Posterior cingulate gyrus (tissue), 11 donors: ENCODE measurements at regions not wholly inside any gene's neighbourhood (a gene's known extent, or its start where the extent isn't known, plus 50 kb on each side); places are given as distances from the start of the nearest gene placed in this dataset.
"Not testable (repeated sequence)": the region's sequence is repeated elsewhere in the genome, so short reads cannot be mapped to it uniquely, and the experiment has no call there.

Experiments used
- DNase-seq, 10 donors: peaks; one replicate each; pipeline versions ENCODE4 v3.0.0 to v3.0.0-alpha.2; 2020 to 2021; ENCODE audit warnings: mixed read lengths in 3 of 10
- intact Hi-C: fragments of 100-400 bp; cut with DNase I; formaldehyde crosslinking; loops from one replicate; pipeline ENCODE4 v1.15.1; 2023

GRCh38 chr14:106083082-106083481 is 556.7 kb downstream of the TMEM121 start:
- intact Hi-C loops = no loop called here
- DNase-seq = no peak

GRCh38 chr14:106087837-106088236 is 561.5 kb downstream of the TMEM121 start:
- intact Hi-C loops = no loop called here
- DNase-seq = no peak

GRCh38 chr14:106088860-106089259 is 562.5 kb downstream of the TMEM121 start:
- DNase-seq, intact Hi-C loops: not testable (repeated sequence)

DNA sequence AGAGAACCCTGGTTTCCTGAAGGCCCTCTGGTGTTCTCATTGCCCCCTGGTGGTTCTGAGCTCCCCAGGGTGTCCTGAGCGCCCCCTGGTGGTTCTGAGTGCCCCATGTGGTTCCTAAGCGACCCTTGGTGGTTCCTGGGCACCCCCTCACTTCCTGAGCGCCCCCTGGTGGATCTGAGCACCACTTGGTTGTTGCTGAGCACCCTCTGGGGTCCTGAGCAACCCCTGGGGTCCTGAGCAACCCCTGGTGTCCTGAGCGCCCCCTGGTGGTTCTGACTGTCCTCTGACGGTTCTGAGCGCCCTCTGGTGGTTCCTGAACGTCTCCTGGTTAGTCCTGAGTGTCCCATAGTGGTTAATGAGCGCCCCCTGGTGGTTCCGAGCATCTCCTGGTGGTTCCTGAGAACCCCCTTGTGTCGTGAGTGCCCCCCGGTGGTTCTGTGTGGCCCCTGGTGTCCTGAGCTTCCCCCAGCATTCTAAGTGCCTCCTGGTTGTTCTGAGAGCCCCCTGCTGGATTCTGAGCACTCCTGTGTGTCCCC is 568.3 kb downstream of the TMEM121 start:
- DNase-seq = peak in 1 of 10 donors; percentile 54
- intact Hi-C loops = no loop called here

DNA sequence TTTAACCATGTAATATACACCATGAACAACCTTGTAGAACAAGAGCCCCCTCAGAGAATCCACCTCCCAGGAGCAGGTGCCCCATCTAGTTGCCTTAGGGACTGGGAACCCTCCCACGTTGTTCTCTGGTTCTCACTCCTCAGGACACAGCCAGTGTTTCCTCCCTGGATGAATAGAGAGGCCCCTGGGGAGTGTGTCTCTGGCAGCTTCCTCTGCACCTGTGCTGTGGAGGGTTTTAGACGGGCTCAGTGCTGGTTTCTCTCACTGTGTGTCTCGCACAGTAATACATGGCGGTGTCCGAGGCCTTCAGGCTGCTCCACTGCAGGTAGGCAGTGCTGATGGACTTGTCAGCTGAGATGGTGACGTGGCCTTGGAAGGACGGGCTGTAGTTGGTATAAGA is 581.3 kb downstream of the TMEM121 start:
- intact Hi-C loops = no loop called here
- no peak for DNase-seq

DNA sequence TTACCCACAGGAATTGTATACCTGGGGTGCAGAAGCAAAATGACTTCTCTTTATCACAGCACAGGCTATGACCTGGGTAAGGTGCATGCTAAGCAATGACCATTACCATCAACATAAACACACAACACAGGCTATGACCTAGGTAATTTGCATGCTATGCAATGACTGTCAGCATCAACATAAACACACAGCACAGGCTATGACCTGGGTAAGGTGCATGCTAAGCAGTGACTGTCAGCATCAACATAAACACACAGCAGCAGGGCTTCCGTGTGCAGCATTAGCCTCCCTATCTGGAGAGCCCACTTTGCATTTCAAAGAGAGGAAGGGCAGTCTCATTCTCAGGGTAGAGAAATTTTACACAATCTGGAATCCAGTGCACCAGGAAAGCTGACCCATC is 583.0 kb downstream of the TMEM121 start:
- intact Hi-C loops = no loop called here
- DNase-seq = no peak

DNA sequence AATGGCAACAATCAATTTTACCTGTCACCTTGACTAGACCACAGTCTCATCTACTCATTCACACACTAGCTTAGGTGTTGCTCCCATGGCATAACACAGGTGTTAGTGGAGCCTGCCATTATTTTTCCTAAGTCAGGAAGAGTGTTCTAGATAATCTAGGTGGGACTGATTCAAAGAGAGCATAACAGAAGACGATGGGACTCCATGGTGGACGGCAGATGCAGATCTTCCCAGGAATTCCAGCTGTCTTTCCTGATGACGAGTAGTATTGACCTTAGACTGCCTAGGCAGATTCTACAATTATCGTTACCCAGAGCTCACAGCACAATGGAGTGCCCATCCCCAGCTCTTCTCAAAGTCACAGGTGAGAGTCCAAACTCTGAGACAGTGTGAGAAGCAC is 589.0 kb downstream of the TMEM121 start:
- intact Hi-C loops = no loop called here

GRCh38 chr14:106116339-106116930 is 590.1 kb downstream of the TMEM121 start:
- intact Hi-C loops, DNase-seq: not testable (repeated sequence)

More for the DNA sequence above, 589.0 kb downstream of the TMEM121 start:
- DNase-seq = no peak

- intact Hi-C loops = no loop called here
- no peak for DNase-seq
Observed at GRCh38 chr14:106120101-106120500, 593.7 kb downstream of the TMEM121 start.

DNA sequence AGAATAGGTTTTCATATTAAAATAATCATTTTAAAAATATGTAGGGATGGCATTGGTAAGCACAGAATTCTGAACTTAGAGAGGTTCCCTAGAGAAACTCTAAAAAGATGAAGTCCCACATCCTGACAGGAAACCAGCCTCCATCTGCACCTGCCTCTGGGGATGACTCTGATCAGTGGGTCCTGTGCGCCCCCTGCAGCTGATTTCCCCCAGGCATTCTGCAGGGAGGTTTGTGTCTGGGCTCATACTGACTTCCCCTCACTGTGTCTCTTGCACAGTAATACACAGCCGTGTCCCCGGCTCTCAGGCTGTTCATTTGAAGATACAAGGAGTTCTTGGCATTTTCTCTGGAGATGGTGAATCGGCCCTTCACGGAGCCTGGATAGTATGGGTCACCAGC is 602.9 kb downstream of the TMEM121 start:
- intact Hi-C loops = no loop called here
- DNase-seq = no peak

- DNase-seq, intact Hi-C loops: not testable (repeated sequence)
Observed at GRCh38 chr14:106129904-106130661, 603.7 kb downstream of the TMEM121 start.

DNA sequence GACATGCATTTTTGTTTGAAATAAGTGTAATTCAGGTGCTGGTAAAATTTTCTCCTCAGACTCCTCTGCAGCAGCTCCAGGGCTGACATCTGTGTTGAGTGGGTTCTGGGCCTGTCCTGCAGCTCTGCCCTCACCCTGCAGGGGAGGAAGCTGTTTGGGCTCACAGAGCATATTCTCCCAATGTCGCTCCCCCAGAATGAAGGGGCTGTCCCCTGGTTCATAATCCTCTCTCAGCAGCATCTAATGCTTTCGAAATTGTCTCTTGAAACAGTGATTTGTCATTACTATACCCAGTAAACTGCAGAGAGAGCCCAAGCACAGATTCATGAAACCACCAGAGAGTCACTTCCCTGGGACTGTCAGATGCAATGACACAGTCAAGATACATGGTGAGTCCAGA is 606.7 kb downstream of the TMEM121 start:
- intact Hi-C loops, DNase-seq: not testable (repeated sequence)

DNA sequence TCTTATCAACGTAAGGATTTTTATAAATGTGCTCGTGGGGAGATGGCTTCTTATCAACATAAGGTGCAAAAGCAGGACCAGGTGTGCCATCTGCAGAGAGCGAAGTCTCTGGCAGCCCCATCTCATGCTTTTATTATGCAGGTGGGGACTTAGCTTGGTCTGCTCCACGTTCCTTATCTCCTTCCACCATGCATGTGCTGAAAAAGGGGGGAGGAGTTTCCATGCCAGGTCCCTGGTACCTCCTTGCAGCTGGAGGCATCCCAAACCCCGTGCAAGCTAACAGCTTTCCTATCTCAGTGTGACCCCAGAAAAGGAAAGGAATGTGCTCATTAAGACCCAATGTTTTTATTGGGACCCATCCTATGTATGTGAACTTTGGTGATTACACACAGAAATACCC is 608.5 kb downstream of the TMEM121 start:
- intact Hi-C loops = no loop called here
- DNase-seq = no peak

DNA sequence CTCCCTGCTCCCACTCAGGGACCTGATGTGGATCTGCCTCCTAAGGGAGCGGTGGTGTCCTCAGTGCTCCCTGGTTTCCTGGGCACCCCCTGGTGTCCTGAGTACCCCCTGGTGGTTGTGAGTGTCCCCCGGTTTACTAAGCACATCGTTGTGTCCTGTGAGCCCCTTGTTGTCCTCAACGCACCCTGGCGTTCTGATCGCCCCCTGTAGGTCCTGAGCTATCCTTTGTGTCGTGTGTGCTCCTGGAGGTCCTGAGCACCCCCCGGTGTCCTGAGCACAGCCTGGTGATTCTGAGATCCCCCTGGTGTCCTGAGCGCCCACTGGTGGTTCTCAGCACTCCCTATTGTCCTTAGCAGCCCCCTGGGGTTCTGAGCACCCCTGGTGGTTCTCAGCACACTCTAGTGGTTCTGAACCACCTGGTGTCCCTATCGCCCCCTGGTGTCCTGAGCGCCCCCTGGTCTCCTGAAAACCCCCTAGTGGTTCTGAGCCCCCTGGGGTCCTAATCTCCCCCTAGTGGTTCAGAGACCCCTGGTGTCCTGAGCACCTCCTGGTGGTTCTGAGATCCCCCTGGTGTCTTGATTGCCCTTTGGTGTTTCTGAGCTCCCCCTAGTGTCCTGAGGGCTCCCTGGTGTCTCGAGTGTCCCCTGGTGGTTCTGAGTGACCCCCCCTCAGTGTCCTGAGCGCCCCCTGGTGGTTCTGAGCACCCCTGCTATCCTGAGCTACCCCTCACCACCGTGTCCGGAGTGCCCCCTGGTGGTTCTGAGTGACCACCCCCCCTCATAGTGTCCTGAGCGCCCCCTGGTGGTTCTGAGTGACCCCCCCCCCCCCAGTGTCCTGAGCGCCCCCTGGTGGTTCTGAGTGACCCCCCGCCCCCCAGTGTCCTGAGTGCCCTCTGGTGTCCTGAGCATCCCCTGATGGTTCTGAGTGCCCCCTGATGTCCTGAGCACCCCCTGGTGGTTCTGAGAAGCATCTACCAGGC is 615.1 kb downstream of the TMEM121 start:
- no peak for DNase-seq
- intact Hi-C loops = no loop called here

DNA sequence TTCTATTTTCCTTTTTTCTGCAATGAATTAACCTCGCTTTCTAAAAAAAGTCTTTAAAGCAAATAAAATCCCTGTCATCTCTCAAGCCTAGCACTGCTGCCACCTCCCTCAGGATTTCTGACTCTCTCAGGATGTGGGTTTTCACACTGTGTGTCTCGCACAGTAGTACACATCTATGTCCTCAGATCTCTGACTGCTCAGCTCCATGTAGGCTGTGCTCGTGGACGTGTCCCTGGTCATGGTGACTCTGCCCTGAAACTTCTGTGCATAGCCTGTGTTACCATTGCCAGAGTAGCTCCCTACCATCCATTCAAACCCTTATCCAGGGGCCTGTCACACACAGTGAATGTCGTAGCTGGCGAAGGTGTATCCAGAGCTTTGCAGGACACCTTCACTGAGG is 619.3 kb downstream of the TMEM121 start:
- intact Hi-C loops, DNase-seq: not testable (repeated sequence)

DNA sequence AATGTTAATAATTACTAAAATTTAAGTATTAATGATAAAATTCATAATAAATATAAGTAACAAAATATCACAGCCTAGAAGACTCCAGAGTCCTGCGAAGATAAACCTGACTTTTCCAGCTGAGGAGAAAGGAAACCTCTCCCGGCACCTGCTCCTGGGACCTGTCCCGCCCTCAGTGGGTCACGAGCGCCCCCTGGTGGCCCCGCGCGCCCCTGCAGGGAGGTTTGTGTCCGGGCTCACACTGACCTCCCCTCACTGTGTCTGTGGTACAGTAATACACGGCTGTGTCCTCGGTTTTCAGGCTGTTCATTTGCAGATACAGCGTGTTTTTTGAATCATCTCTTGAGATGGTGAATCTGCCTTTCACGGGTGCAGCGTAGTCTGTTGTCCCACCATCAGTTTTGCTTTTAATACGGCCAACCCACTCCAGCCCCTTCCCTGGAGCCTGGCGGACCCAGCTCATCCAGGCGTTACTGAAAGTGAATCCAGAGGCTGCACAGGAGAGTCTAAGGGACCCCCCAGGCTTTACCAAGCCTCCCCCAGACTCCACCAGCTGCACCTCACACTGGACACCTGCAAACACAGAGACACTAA is 627.1 kb downstream of the TMEM121 start:
- intact Hi-C loops = not testable (repeated sequence)
- peak; percentile 22 to 93 (median 74) for DNase-seq

- DNase-seq = no peak
- intact Hi-C loops = no loop called here
Observed at GRCh38 chr14:106163316-106163715, 636.9 kb downstream of the TMEM121 start.

GRCh38 chr14:106163812-106164211 is 637.4 kb downstream of the TMEM121 start:
- intact Hi-C loops, DNase-seq: not testable (repeated sequence)

DNA sequence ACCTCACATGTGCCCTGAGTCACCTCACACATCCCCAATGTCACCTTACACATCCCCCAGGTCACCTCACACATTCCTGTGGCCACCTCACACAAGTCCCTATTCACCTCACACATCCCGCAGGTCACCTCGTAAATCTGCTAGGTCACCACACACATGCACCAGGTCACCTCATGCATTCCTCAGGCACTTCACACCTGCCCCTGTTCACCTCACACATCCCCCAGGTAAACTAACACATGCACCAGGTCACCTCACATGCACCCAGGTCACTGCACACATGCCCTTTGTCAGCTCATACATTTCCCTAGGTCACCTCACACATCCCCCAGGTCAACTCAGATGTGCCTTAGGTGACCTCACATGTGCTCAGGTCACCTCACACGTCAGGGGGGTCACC is 639.8 kb downstream of the TMEM121 start:
- no peak for DNase-seq
- intact Hi-C loops = no loop called here

DNA sequence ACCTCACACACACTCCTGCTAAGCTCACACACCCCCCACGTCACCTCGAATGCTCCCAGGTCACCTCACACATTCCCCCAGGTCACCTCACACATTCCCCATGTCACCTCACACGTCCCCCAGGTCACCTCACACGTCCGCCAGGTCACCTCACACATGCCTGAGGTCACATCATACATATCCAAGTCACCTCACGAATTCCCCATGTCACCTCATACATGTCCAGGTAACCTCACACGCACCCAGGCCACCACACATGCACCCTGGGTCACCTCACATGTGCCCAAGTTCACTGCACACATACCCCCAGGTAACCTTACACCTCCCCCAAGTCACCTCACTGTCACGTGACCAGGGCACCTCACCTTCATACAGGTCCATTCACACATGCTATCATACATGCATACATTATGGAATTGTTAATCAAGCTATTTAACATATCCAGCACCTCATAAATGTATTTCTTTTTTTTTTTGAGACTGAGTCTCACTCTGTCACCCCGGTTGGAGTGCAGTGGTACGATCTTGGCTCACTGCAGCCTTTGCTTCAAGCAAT is 640.3 kb downstream of the TMEM121 start:
- intact Hi-C loops = no loop called here
- DNase-seq = no peak
